CD4-positive, CD25-positive, alpha-beta regulatory T cell (primary cell): ENCODE measurements at regions not wholly inside any gene's neighbourhood (a gene's known extent, or its start where the extent isn't known, plus 50 kb on each side); places are given as distances from the start of the nearest gene placed in this dataset.

Experiments
- ATAC-seq, 2 donors: fragments of 150-1000 bp; cut with Tn5 transposase; one replicate each; pipeline ENCODE4 v1.10.0; 2021; ENCODE audit warnings: low read depth in 2 of 2, moderate number of reproducible peaks in 2 of 2, moderate library complexity in 1 of 2
- DNase-seq, 3 donors: peaks; one replicate each; pipeline versions ENCODE4 v3.0.0 to v3.0.0-alpha.2; 2012 to 2022; ENCODE audit warnings: mixed read lengths in 1 of 3
- H3K27ac ChIP-seq: one replicate; pipeline ENCODE4 v1.7.0; 2013; ENCODE audit warnings: mild to moderate bottlenecking, low read length; ENCODE audit not compliant: insufficient read depth, poor library complexity, severe bottlenecking
- H3K27me3 ChIP-seq: one replicate; pipeline ENCODE4 v1.7.0; 2013; ENCODE audit warnings: low read length; ENCODE audit not compliant: control insufficient read depth, insufficient read depth
- H3K36me3 ChIP-seq: one replicate; pipeline ENCODE4 v1.7.0; 2013; ENCODE audit warnings: mild to moderate bottlenecking, low read length, moderate library complexity; ENCODE audit not compliant: control insufficient read depth, insufficient read depth
- H3K4me1 ChIP-seq: 2 replicates; pipeline ENCODE4 v1.7.0; 2013; ENCODE audit warnings: mild to moderate bottlenecking, low read length; ENCODE audit not compliant: insufficient read depth, control insufficient read depth, poor library complexity, severe bottlenecking
- H3K4me3 ChIP-seq: one replicate; pipeline ENCODE4 v1.7.0; 2013; ENCODE audit warnings: low read depth, mild to moderate bottlenecking, low read length, moderate library complexity
- H3K9me3 ChIP-seq, 2 experiments: 1 replicate in 1 of 2; 2 replicates in 1 of 2; pipeline ENCODE4 v1.7.0; 2013; ENCODE audit warnings: low read length in 2 of 2, mild to moderate bottlenecking in 1 of 2, moderate library complexity in 1 of 2; ENCODE audit not compliant: control insufficient read depth in 2 of 2
- H3K27ac Mint-ChIP-seq, 3 donors: one replicate each; pipeline ENCODE4 v1.8.0; 2020 to 2022; ENCODE audit warnings: mild to moderate bottlenecking in 3 of 3, mixed read lengths in 3 of 3, moderate library complexity in 2 of 3
- H3K27me3 Mint-ChIP-seq: one replicate; pipeline ENCODE4 v1.8.0; 2022; ENCODE audit warnings: mild to moderate bottlenecking, mixed read lengths
- H3K36me3 Mint-ChIP-seq: one replicate; pipeline ENCODE4 v1.8.0; 2020; ENCODE audit warnings: mixed read lengths
- H3K4me1 Mint-ChIP-seq, 4 donors: one replicate each; pipeline ENCODE4 v1.8.0; 2020 to 2022; ENCODE audit warnings: mixed read lengths in 4 of 4, mild to moderate bottlenecking in 1 of 4
- H3K4me3 Mint-ChIP-seq, 4 donors: one replicate each; pipeline ENCODE4 v1.8.0; 2020 to 2022; ENCODE audit warnings: mild to moderate bottlenecking in 4 of 4, mixed read lengths in 4 of 4, moderate library complexity in 3 of 4
- H3K9me3 Mint-ChIP-seq, 7 donors: one replicate each; pipeline ENCODE4 v1.8.0; 2020 to 2022; ENCODE audit warnings: mixed read lengths in 7 of 7, mild to moderate bottlenecking in 3 of 7, moderate library complexity in 2 of 7

- no peaks in the 10 kb centered on the region for H3K36me3 Mint-ChIP-seq
- H3K9me3 Mint-ChIP-seq: peaks cover 0 to 5% (median 1%) of the 10 kb centered on the region in 7 donors
Measured at GRCh38 chr5:170451747-170452365, 52.0 kb upstream of the KCNIP1 start.

GRCh38 chr5:170450061-170450669, 53.7 kb upstream of the KCNIP1 start:
- no peaks in the 10 kb centered on the region for H3K36me3 ChIP-seq
- DNase-seq: no peak
- peaks cover 0 to 3% of the 10 kb centered on the region in 2 experiments for H3K9me3 ChIP-seq
- no peak overlapping the region for H3K27ac Mint-ChIP-seq
- no peak overlapping the region for H3K4me3 Mint-ChIP-seq
- H3K9me3 Mint-ChIP-seq: peaks cover 0 to 5% (median 0%) of the 10 kb centered on the region in 7 donors
- H3K4me1 ChIP-seq: no peaks in the 10 kb centered on the region
- H3K4me3 ChIP-seq: no peak overlapping the region
- peaks cover 5% of the 10 kb centered on the region for H3K27me3 ChIP-seq
- peaks cover 12% of the 10 kb centered on the region for H3K27me3 Mint-ChIP-seq
- peaks cover 0 to 8% (median 6%) of the 10 kb centered on the region in 4 donors for H3K4me1 Mint-ChIP-seq
- no peak for ATAC-seq
- no peaks in the 10 kb centered on the region for H3K36me3 Mint-ChIP-seq
- H3K27ac ChIP-seq: no peak overlapping the region

More at GRCh38 chr5:170451747-170452365, 52.0 kb upstream of the KCNIP1 start:
- H3K27me3 ChIP-seq: peaks cover 5% of the 10 kb centered on the region
- DNase-seq (no peak), ATAC-seq (no peak)
- Mint-ChIP-seq H3K27ac (no peak overlapping the region), H3K27me3 (peaks cover 16% of the 10 kb centered on the region), H3K4me1 (peaks cover 0 to 17% (median 4%) of the 10 kb centered on the region in 4 donors), H3K4me3 (no peak overlapping the region)
- H3K4me1 ChIP-seq: no peaks in the 10 kb centered on the region
- no peak overlapping the region for H3K4me3 ChIP-seq
- H3K27ac ChIP-seq: no peak overlapping the region
- peaks cover 0 to 3% of the 10 kb centered on the region in 2 experiments for H3K9me3 ChIP-seq
- no peaks in the 10 kb centered on the region for H3K36me3 ChIP-seq

GRCh38 chr5:170449232-170449631, 54.6 kb upstream of the KCNIP1 start:
- no peak for ATAC-seq
- H3K4me3 Mint-ChIP-seq: no peak overlapping the region
- H3K4me1 Mint-ChIP-seq: peaks cover 0 to 9% (median 8%) of the 10 kb centered on the region in 4 donors

GRCh38 chr5:170448221-170448620, 55.6 kb upstream of the KCNIP1 start:
- Histone ChIP-seq H3K27me3 (peaks cover 2% of the 10 kb centered on the region), H3K27ac (no peak overlapping the region), H3K36me3 (no peaks in the 10 kb centered on the region), H3K9me3 (peaks cover 0 to 3% of the 10 kb centered on the region in 2 experiments), H3K4me1 (no peaks in the 10 kb centered on the region), H3K4me3 (no peak overlapping the region)
- Mint-ChIP-seq H3K27ac (no peak overlapping the region), H3K36me3 (no peaks in the 10 kb centered on the region), H3K4me1 (peaks cover 0 to 8% (median 1%) of the 10 kb centered on the region in 4 donors), H3K9me3 (peaks cover 0 to 5% (median 0%) of the 10 kb centered on the region in 7 donors), H3K27me3 (peaks cover 5% of the 10 kb centered on the region), H3K4me3 (no peak overlapping the region)
- no peak for ATAC-seq
- no peak for DNase-seq

More at GRCh38 chr5:170449232-170449631, 54.6 kb upstream of the KCNIP1 start:
- H3K36me3 Mint-ChIP-seq: no peaks in the 10 kb centered on the region
- DNase-seq: no peak
- Histone ChIP-seq H3K4me3 (no peak overlapping the region), H3K9me3 (peaks cover 0 to 3% of the 10 kb centered on the region in 2 experiments), H3K4me1 (no peaks in the 10 kb centered on the region), H3K27me3 (peaks cover 5% of the 10 kb centered on the region), H3K36me3 (no peaks in the 10 kb centered on the region), H3K27ac (no peak overlapping the region)
- no peak overlapping the region for H3K27ac Mint-ChIP-seq
- H3K9me3 Mint-ChIP-seq: peaks cover 0 to 5% (median 0%) of the 10 kb centered on the region in 7 donors
- H3K27me3 Mint-ChIP-seq: peaks cover 10% of the 10 kb centered on the region

GRCh38 chr5:170446365-170446764, 57.2 kb upstream of the KCNMB1 start:
- ATAC-seq: no peak
- no peak overlapping the region for H3K4me3 Mint-ChIP-seq
- H3K27ac Mint-ChIP-seq: no peak overlapping the region
- Histone ChIP-seq H3K4me3 (no peak overlapping the region), H3K27ac (no peak overlapping the region), H3K36me3 (no peaks in the 10 kb centered on the region), H3K4me1 (no peaks in the 10 kb centered on the region), H3K27me3 (no peaks in the 10 kb centered on the region), H3K9me3 (peaks cover 0 to 3% of the 10 kb centered on the region in 2 experiments)
- peaks cover 5% of the 10 kb centered on the region for H3K27me3 Mint-ChIP-seq
- H3K36me3 Mint-ChIP-seq: no peaks in the 10 kb centered on the region
- peaks cover 0 to 8% (median 1%) of the 10 kb centered on the region in 4 donors for H3K4me1 Mint-ChIP-seq
- no peak for DNase-seq
- peaks cover 0 to 5% (median 0%) of the 10 kb centered on the region in 7 donors for H3K9me3 Mint-ChIP-seq

- peaks cover 0 to 3% of the 10 kb centered on the region in 2 experiments for H3K9me3 ChIP-seq
- H3K9me3 Mint-ChIP-seq: peaks cover 0 to 5% (median 0%) of the 10 kb centered on the region in 7 donors
- no peaks in the 10 kb centered on the region for H3K4me1 ChIP-seq
- no peak overlapping the region for H3K4me3 ChIP-seq
- no peaks in the 10 kb centered on the region for H3K36me3 ChIP-seq
- ATAC-seq (no peak), DNase-seq (no peak)
- no peak overlapping the region for H3K4me3 Mint-ChIP-seq
- peaks cover 0 to 8% (median 1%) of the 10 kb centered on the region in 4 donors for H3K4me1 Mint-ChIP-seq
- H3K27me3 Mint-ChIP-seq: peaks cover 5% of the 10 kb centered on the region
- no peaks in the 10 kb centered on the region for H3K27me3 ChIP-seq
- no peak overlapping the region for H3K27ac ChIP-seq
- no peaks in the 10 kb centered on the region for H3K36me3 Mint-ChIP-seq
- no peak overlapping the region for H3K27ac Mint-ChIP-seq
Measured at GRCh38 chr5:170445936-170446335, 56.8 kb upstream of the KCNMB1 start.

- Mint-ChIP-seq H3K9me3 (peaks cover 0 to 5% (median 0%) of the 10 kb centered on the region in 7 donors), H3K27me3 (peaks cover 5% of the 10 kb centered on the region), H3K27ac (peak overlapping the region in 1 of 3 donors; percentile 27), H3K36me3 (no peaks in the 10 kb centered on the region), H3K4me3 (no peak overlapping the region), H3K4me1 (peaks cover 0 to 8% (median 1%) of the 10 kb centered on the region in 4 donors)
- DNase-seq (no peak), ATAC-seq (peak in 1 of 2 donors; percentile 41)
- Histone ChIP-seq H3K9me3 (peaks cover 0 to 3% of the 10 kb centered on the region in 2 experiments), H3K27ac (no peak overlapping the region), H3K4me1 (no peaks in the 10 kb centered on the region), H3K4me3 (no peak overlapping the region), H3K27me3 (no peaks in the 10 kb centered on the region), H3K36me3 (no peaks in the 10 kb centered on the region)
Measured at GRCh38 chr5:170444969-170445505, 55.9 kb upstream of the KCNMB1 start.
